GM10248 (cell line): ENCODE measurements at regions not wholly inside any gene's neighbourhood (a gene's known extent, or its start where the extent isn't known, plus 50 kb on each side); places are given as distances from the start of the nearest gene placed in this dataset.

Experiments
- CTCF ChIA-PET: fragments of 300-600 bp; sonication (Branson Sonifier 250); formaldehyde crosslinking; extraction: SDS; loops from one replicate; lab custom pipeline; 2021; ENCODE audit warnings: antibody characterized with exemption; lab: Yijun Ruan, JAX
- POLR2A ChIA-PET: fragments of 350-650 bp; sonication (Branson Sonifier 250); formaldehyde crosslinking; extraction: SDS; loops from one replicate; lab custom pipeline; 2020; ENCODE audit warnings: antibody characterized with exemption; lab: Yijun Ruan, JAX
- DNase-seq: peaks from one replicate; pipeline ENCODE4 v3.0.0; 2012; ENCODE audit errors: extremely low spot score
- CTCF ChIP-seq: IDR thresholded peaks from 2 replicates; pipeline ENCODE4 v1.5.1; 2012; ENCODE audit warnings: mild to moderate bottlenecking, low read depth; ENCODE audit errors: extremely low read depth, missing control alignments, control extremely low read depth

DNA sequence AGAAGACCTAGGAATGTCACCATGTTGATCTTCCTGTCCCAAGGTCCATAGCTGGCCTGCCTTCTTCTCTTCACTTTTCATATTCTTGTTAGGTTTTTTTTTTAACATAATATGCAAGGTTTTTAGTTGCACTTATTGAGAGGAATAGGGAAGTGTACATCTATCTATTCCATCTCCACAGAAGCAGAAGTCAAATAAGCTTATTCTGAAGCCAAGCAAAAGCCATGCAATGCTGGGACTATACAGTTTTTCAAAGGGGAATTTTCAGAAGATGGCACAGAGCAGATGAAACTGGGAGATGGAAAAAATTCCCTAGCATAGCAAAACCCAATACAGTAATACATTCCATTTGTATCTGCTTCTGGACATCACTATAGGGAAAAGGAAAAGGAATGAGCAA is 447.6 kb downstream of the GADD45G start:
- ChIA-PET CTCF (interaction anchor here (0.8 to 1.7 kb wide), 8 partner anchors 9 to 169 kb away, joined by 3 to 5 read pairs (median 3); no protein-coding TSS in a partner anchor), POLR2A (no interaction called here)
- no peak for DNase-seq
- TF ChIP-seq CTCF: no peak

GRCh38 chr9:90053027-90053426 is 448.2 kb downstream of the GADD45G start:
- DNase-seq: no peak
- no peak for TF ChIP-seq CTCF
- ChIA-PET CTCF (interaction anchor here (0.7 to 1.7 kb wide), 9 partner anchors 8 to 169 kb away, joined by 3 to 5 read pairs (median 3); no protein-coding TSS in a partner anchor), POLR2A (no interaction called here)

- no peak for TF ChIP-seq CTCF
- POLR2A ChIA-PET: no interaction called here
- CTCF ChIA-PET: interaction anchor here (1.1 to 1.2 kb wide), 2 partner anchors 17 to 89 kb away, joined by 3 read pairs; no protein-coding TSS in a partner anchor
- DNase-seq: no peak
Observed at GRCh38 chr9:90054810-90055209, 450.0 kb downstream of the GADD45G start.

GRCh38 chr9:90055226-90055625 is 450.4 kb downstream of the GADD45G start:
- ChIA-PET CTCF (interaction anchor here (1.1 to 1.2 kb wide), 2 partner anchors 17 to 88 kb away, joined by 3 read pairs; no protein-coding TSS in a partner anchor), POLR2A (no interaction called here)
- DNase-seq: no peak
- no peak for TF ChIP-seq CTCF

- TF ChIP-seq CTCF: no peak
- DNase-seq: no peak
- POLR2A ChIA-PET: no interaction called here
- CTCF ChIA-PET: interaction anchor here (1.0 to 1.3 kb wide), 2 partner anchors 454 to 509 kb away, joined by 3 read pairs; no protein-coding TSS in a partner anchor
Observed at GRCh38 chr9:90057361-90057760, 452.5 kb downstream of the GADD45G start.

- CTCF ChIA-PET: interaction anchor here (1.0 to 1.3 kb wide), 2 partner anchors 11 to 510 kb away, joined by 3 read pairs; no protein-coding TSS in a partner anchor
- POLR2A ChIA-PET: no interaction called here
- no peak for TF ChIP-seq CTCF
- DNase-seq: no peak
Observed at GRCh38 chr9:90058182-90058763, 453.5 kb downstream of the GADD45G start.
